ENCODE measurements at regions not wholly inside any gene's neighbourhood (a gene's known extent, or its start where the extent isn't known, plus 50 kb on each side); places are given as distances from the start of the nearest gene placed in this dataset.

- no peak overlapping the region for H3K4me3 Mint-ChIP-seq
These were observed 841.0 kb downstream of the FRK start for GRCh38 chr6:115219645-115220044.

More at GRCh38 chr6:115219645-115220044, 841.0 kb downstream of the FRK start:
- H3K4me1 Mint-ChIP-seq: 0 out of 3 replicates have a peak, but pooled peaks cover 2% of the 10 kb centered on the region
- Histone ChIP-seq H3K4me2 (no peak overlapping the region), H3K4me3 (no peak overlapping the region), H3K36me3 (ENCODE audit: insufficient read depth) (no peaks in the 10 kb centered on the region), H4K20me1 (replicated peaks; ENCODE audit: insufficient read depth) (peaks cover 14% of the 10 kb centered on the region; the same call in 1 of the 2 replicates), H3K79me2 (replicated peaks; ENCODE audit: insufficient read depth) (no peaks in the 10 kb centered on the region), H3K27me3 (ENCODE audit: insufficient read depth) (peaks cover 93% of the 10 kb centered on the region), H3K4me1 (ENCODE audit: insufficient read depth) (no peaks in the 10 kb centered on the region), H2AFZ (no peak overlapping the region), H3K9me2 (ENCODE audit: insufficient read depth) (no peaks in the 10 kb centered on the region), H3K27ac (ENCODE audit: low read depth) (no peak overlapping the region), H3F3A (replicated peaks; ENCODE audit: low read depth) (no peaks in the 10 kb centered on the region)
- DNase-seq (ENCODE audit: low spot score): no peak
- H3K27ac Mint-ChIP-seq: no peak overlapping the region
- no peak for ATAC-seq
- H3K36me3 Mint-ChIP-seq (ENCODE audit: low read depth): peaks cover 26% of the 10 kb centered on the region; the same call in 2 of the 3 replicates
- H3K9me3 Mint-ChIP-seq: peaks cover 40% of the 10 kb centered on the region
- TF ChIP-seq EZH2 (IDR thresholded peaks at IDR 0.05; ENCODE audit: low read depth, unreplicated experiment): no peak
- TF ChIP-seq CREB1 (CRISPR knock-in tag; IDR thresholded peaks at IDR 0.05; ENCODE audit: low read depth): no peak
- TF ChIP-seq JUNB (IDR thresholded peaks at IDR 0.05; ENCODE audit: unreplicated experiment): no peak
- TF ChIP-seq ETS1 (IDR thresholded peaks at IDR 0.05): no peak
- TF ChIP-seq CTCF (conservative IDR thresholded peaks at IDR 0.05; ENCODE audit: low read depth in 2 of 2): no peak
- TF ChIP-seq ZNF331 (CRISPR knock-in tag; IDR thresholded peaks at IDR 0.05; ENCODE audit: low read depth): no peak
- TF ChIP-seq REST (IDR thresholded peaks at IDR 0.05; ENCODE audit: unreplicated experiment): no peak
- TF ChIP-seq NANOG (IDR thresholded peaks at IDR 0.05; ENCODE audit: borderline replicate concordance): no peak
- no peak for TF ChIP-seq POLR2AphosphoS5 (IDR thresholded peaks at IDR 0.05; ENCODE audit: low read depth)
- TF ChIP-seq EZH2phosphoT487 (IDR thresholded peaks at IDR 0.05; ENCODE audit: unreplicated experiment): no peak
- no peak for TF ChIP-seq STAT1 (IDR thresholded peaks at IDR 0.05; ENCODE audit: unreplicated experiment)
- TF ChIP-seq ZNF462 (CRISPR knock-in tag; IDR thresholded peaks at IDR 0.05): no peak
- TF ChIP-seq ZNF114 (CRISPR knock-in tag; IDR thresholded peaks at IDR 0.05): no peak
- H3K27me3 Mint-ChIP-seq (ENCODE audit: insufficient read depth, low read depth, poor library complexity): peaks cover 64% of the 10 kb centered on the region

All from GM23338 (cell line).